GM23338 (cell line): ENCODE measurements at regions not wholly inside any gene's neighbourhood (a gene's known extent, or its start where the extent isn't known, plus 50 kb on each side); places are given as distances from the start of the nearest gene placed in this dataset.

Experiments
- ATAC-seq: fragments of 200-7000 bp; cut with Tn5 transposase; 3 replicates; pipeline ENCODE4 v1.9.1; 2020
- DNase-seq: peaks from one replicate; pipeline ENCODE4 v3.0.0-alpha.2; 2015; ENCODE audit warnings: low spot score
- H2AFZ ChIP-seq: fragments of 200-600 bp; sonication (generic); 2 replicates; pipeline ENCODE4 v1.8.0; 2016; ENCODE audit warnings: antibody characterized with exemption, mild to moderate bottlenecking, moderate library complexity
- H3F3A ChIP-seq: fragments of 200-600 bp; sonication (generic); replicated peaks from 2 replicates; pipeline ENCODE4 v1.8.0; 2017; ENCODE audit warnings: antibody characterized with exemption, mixed run types, low read depth
- H3K27ac ChIP-seq: fragments of 200-600 bp; sonication (generic); 2 replicates; pipeline ENCODE4 v1.6.1; 2016; ENCODE audit warnings: low read depth
- H3K27me3 ChIP-seq: fragments of 200-600 bp; sonication (generic); 2 replicates; pipeline ENCODE4 v1.8.0; 2016; ENCODE audit warnings: mild to moderate bottlenecking, mixed run types, moderate library complexity; ENCODE audit not compliant: insufficient read depth
- H3K36me3 ChIP-seq: fragments of 200-600 bp; sonication (generic); 2 replicates; pipeline ENCODE4 v1.8.0; 2016; ENCODE audit warnings: mild to moderate bottlenecking; ENCODE audit not compliant: insufficient read depth
- H3K4me1 ChIP-seq: fragments of 200-600 bp; sonication (generic); 2 replicates; pipeline ENCODE4 v1.8.0; 2016; ENCODE audit warnings: mild to moderate bottlenecking, moderate library complexity; ENCODE audit not compliant: insufficient read depth
- H3K4me2 ChIP-seq: fragments of 200-600 bp; sonication (generic); 2 replicates; pipeline ENCODE4 v1.7.1; 2017; ENCODE audit warnings: mixed run types
- H3K4me3 ChIP-seq: fragments of 200-600 bp; sonication (generic); 2 replicates; pipeline ENCODE4 v1.6.1; 2016; ENCODE audit warnings: mixed run types
- H3K79me2 ChIP-seq: fragments of 200-600 bp; sonication (generic); replicated peaks from 2 replicates; pipeline ENCODE4 v1.8.0; 2017; ENCODE audit warnings: mild to moderate bottlenecking; ENCODE audit not compliant: insufficient read depth
- H3K9me2 ChIP-seq: fragments of 200-600 bp; sonication (generic); 2 replicates; pipeline ENCODE4 v1.8.0; 2017; ENCODE audit not compliant: insufficient read depth
- H4K20me1 ChIP-seq: fragments of 200-600 bp; sonication (generic); replicated peaks from 2 replicates; pipeline ENCODE4 v1.8.0; 2017; ENCODE audit warnings: mild to moderate bottlenecking; ENCODE audit not compliant: insufficient read depth
- H3K27ac Mint-ChIP-seq: 2 replicates; pipeline ENCODE4 v1.8.0; 2020; ENCODE audit warnings: inconsistent platforms, mild to moderate bottlenecking, moderate library complexity, mixed read lengths
- H3K27me3 Mint-ChIP-seq: 3 replicates; pipeline ENCODE4 v1.8.0; 2022; ENCODE audit warnings: low read depth, mild to moderate bottlenecking, moderate library complexity, mixed read lengths, inconsistent platforms; ENCODE audit not compliant: insufficient read depth, poor library complexity
- H3K36me3 Mint-ChIP-seq: 3 replicates; pipeline ENCODE4 v1.8.0; 2021; ENCODE audit warnings: low read depth, mild to moderate bottlenecking, inconsistent platforms, moderate library complexity, mixed read lengths
- H3K4me1 Mint-ChIP-seq: 3 replicates; pipeline ENCODE4 v1.8.0; 2020; ENCODE audit warnings: mild to moderate bottlenecking, inconsistent platforms, mixed read lengths
- H3K4me3 Mint-ChIP-seq: 3 replicates; pipeline ENCODE4 v1.8.0; 2021; ENCODE audit warnings: moderate library complexity, mild to moderate bottlenecking, inconsistent platforms, mixed read lengths
- H3K9me3 Mint-ChIP-seq: 3 replicates; pipeline ENCODE4 v1.8.0; 2020; ENCODE audit warnings: moderate library complexity, mild to moderate bottlenecking, inconsistent platforms, mixed read lengths
- CREB1 ChIP-seq: fragments of 250-450 bp; sonication (Bioruptor Pico); IDR thresholded peaks from 2 replicates; pipeline ENCODE4 v1.5.0; 2020; ENCODE audit warnings: low read depth, mild to moderate bottlenecking, moderate library complexity
- ETS1 ChIP-seq: IDR thresholded peaks from 2 replicates; pipeline ENCODE4 v1.6.1; 2016; ENCODE audit warnings: antibody characterized with exemption
- EZH2 ChIP-seq: fragments of 200-600 bp; sonication (generic); IDR thresholded peaks from one replicate; pipeline ENCODE4 v1.8.0; 2017; ENCODE audit warnings: antibody characterized with exemption, mild to moderate bottlenecking, low read depth; ENCODE audit not compliant: unreplicated experiment
- EZH2phosphoT487 ChIP-seq: fragments of 200-600 bp; sonication (generic); IDR thresholded peaks from one replicate; pipeline ENCODE4 v1.8.1; 2018; ENCODE audit warnings: antibody characterized with exemption; ENCODE audit not compliant: unreplicated experiment
- JUNB ChIP-seq: IDR thresholded peaks from one replicate; pipeline ENCODE4 v1.6.1; 2016; ENCODE audit warnings: antibody characterized with exemption; ENCODE audit not compliant: unreplicated experiment
- NANOG ChIP-seq: IDR thresholded peaks from 2 replicates; pipeline ENCODE4 v1.6.1; 2016; ENCODE audit warnings: antibody characterized with exemption, borderline replicate concordance
- POLR2AphosphoS5 ChIP-seq: IDR thresholded peaks from 2 replicates; pipeline ENCODE4 v1.6.1; 2016; ENCODE audit warnings: antibody characterized with exemption, low read depth
- REST ChIP-seq: IDR thresholded peaks from one replicate; pipeline ENCODE4 v1.6.1; 2018; ENCODE audit warnings: antibody characterized with exemption; ENCODE audit not compliant: unreplicated experiment
- STAT1 ChIP-seq: IDR thresholded peaks from one replicate; pipeline ENCODE4 v1.6.1; 2016; ENCODE audit warnings: antibody characterized with exemption; ENCODE audit not compliant: unreplicated experiment
- ZNF114 ChIP-seq: fragments of 250-450 bp; sonication (Bioruptor Pico); IDR thresholded peaks from 2 replicates; pipeline ENCODE4 v1.5.0; 2020; ENCODE audit warnings: mild to moderate bottlenecking, moderate library complexity
- ZNF331 ChIP-seq: fragments of 250-450 bp; sonication (Bioruptor Pico); IDR thresholded peaks from 2 replicates; pipeline ENCODE4 v1.5.0; 2020; ENCODE audit warnings: low read depth, mild to moderate bottlenecking, moderate library complexity
- ZNF462 ChIP-seq: fragments of 250-450 bp; sonication (Bioruptor Pico); IDR thresholded peaks from 2 replicates; pipeline ENCODE4 v1.5.0; 2020; ENCODE audit warnings: mild to moderate bottlenecking, moderate library complexity
- TF ChIP-seq, protein P1 (sequence below), 2 experiments: fragments of 200-600 bp in 1 of 2; sonication (generic) in 1 of 2; conservative IDR thresholded peaks; 2 replicates each; pipeline versions ENCODE4 v1.5.1 to v1.6.1; 2016 to 2017; ENCODE audit warnings: antibody characterized with exemption in 2 of 2, low read depth in 2 of 2, mild to moderate bottlenecking in 2 of 2, moderate library complexity in 1 of 2

DNA sequence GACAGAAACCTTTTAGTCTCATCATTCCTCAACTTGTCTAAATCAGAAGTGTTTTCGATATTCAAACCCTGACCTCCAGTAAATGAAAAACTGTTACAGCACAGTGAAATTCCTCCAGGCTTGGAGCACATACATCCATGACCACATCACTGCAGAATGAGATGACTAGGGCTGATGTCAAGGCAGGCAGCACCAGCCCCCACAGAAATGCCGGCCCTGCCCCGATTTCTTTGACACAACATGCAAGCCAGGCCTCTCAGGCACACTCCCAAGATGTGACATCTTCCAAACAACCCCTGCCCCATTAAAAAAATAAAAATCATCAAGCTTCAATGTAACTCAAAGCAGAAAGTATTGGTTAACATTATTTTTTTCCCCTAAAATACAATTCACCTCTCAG, 103.3 kb downstream of the CTAGE1 start:
- no peak overlapping the region for H3K4me2 ChIP-seq
- H3K27ac Mint-ChIP-seq = no peak overlapping the region
- DNase-seq = no peak
- no peaks in the 10 kb centered on the region for H3K9me3 Mint-ChIP-seq
- no peaks in the 10 kb centered on the region for H3K79me2 ChIP-seq
- H3K27ac ChIP-seq = no peak overlapping the region
- no peaks in the 10 kb centered on the region for H3K4me1 ChIP-seq
- no peaks in the 10 kb centered on the region for H3K4me1 Mint-ChIP-seq
- H3K9me2 ChIP-seq = 0 out of 2 replicates have a peak, but pooled peaks cover 7% of the 10 kb centered on the region
- no peaks in the 10 kb centered on the region for H3K36me3 ChIP-seq
- H3F3A ChIP-seq = no peaks in the 10 kb centered on the region
- no peak overlapping the region for H2AFZ ChIP-seq
- H3K27me3 ChIP-seq = no peaks in the 10 kb centered on the region
- no peak for TF ChIP-seq REST
- TF ChIP-seq POLR2AphosphoS5 = no peak
- no peak for TF ChIP-seq ZNF331
- no peak for TF ChIP-seq CREB1 (CRISPR knock-in tag)
- no peak for TF ChIP-seq EZH2
- TF ChIP-seq JUNB = no peak
- TF ChIP-seq NANOG = no peak
- TF ChIP-seq ZNF114 (CRISPR knock-in tag) = no peak
- no peak for TF ChIP-seq ZNF462 (CRISPR knock-in tag)
- TF ChIP-seq EZH2phosphoT487 = no peak
- TF ChIP-seq, protein P1, sequence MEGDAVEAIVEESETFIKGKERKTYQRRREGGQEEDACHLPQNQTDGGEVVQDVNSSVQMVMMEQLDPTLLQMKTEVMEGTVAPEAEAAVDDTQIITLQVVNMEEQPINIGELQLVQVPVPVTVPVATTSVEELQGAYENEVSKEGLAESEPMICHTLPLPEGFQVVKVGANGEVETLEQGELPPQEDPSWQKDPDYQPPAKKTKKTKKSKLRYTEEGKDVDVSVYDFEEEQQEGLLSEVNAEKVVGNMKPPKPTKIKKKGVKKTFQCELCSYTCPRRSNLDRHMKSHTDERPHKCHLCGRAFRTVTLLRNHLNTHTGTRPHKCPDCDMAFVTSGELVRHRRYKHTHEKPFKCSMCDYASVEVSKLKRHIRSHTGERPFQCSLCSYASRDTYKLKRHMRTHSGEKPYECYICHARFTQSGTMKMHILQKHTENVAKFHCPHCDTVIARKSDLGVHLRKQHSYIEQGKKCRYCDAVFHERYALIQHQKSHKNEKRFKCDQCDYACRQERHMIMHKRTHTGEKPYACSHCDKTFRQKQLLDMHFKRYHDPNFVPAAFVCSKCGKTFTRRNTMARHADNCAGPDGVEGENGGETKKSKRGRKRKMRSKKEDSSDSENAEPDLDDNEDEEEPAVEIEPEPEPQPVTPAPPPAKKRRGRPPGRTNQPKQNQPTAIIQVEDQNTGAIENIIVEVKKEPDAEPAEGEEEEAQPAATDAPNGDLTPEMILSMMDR (conservative IDR thresholded peaks at IDR 0.05; ENCODE audit: low read depth in 2 of 2) = no peak
- TF ChIP-seq STAT1 = no peak
- TF ChIP-seq ETS1 = no peak
- no peak overlapping the region for H3K4me3 Mint-ChIP-seq
- no peak overlapping the region for H3K4me3 ChIP-seq
- no peaks in the 10 kb centered on the region for H3K36me3 Mint-ChIP-seq
- no peak for ATAC-seq
- no peaks in the 10 kb centered on the region for H4K20me1 ChIP-seq
- peaks cover 3% of the 10 kb centered on the region for H3K27me3 Mint-ChIP-seq
